ENCODE measurements at regions not wholly inside any gene's neighbourhood (a gene's known extent, or its start where the extent isn't known, plus 50 kb on each side); places are given as distances from the start of the nearest gene placed in this dataset.

- no peak for TF ChIP-seq POLR2A (IDR thresholded peaks at IDR 0.05)
- TF ChIP-seq CTCF (IDR thresholded peaks at IDR 0.05): no peak
- Histone ChIP-seq H3K9me3 (no peaks in the 10 kb centered on the region), H3K27ac (no peak overlapping the region), H3K4me3 (no peak overlapping the region), H3K27me3 (peaks cover 0 to 6% of the 10 kb centered on the region in 2 donors), H3K36me3 (no peaks in the 10 kb centered on the region), H3K4me1 (no peaks in the 10 kb centered on the region)
- ATAC-seq (no peak), DNase-seq (no peak)
- intact Hi-C loops (cut with DNase I): no loop called here
- 49% methylated on average over 2 of the region's 3 CpGs for WGBS (ENCODE audit: insufficient coverage, low coverage, low lambda C conversion rate, missing lambda C conversion rate)
These were observed 155.0 kb downstream of the MSL3 start for GRCh38 chrX:11913001-11913400.

- Histone ChIP-seq H3K4me1 (no peaks in the 10 kb centered on the region), H3K27me3 (no peaks in the 10 kb centered on the region), H3K36me3 (no peaks in the 10 kb centered on the region), H3K9me3 (no peaks in the 10 kb centered on the region), H3K4me3 (no peak overlapping the region), H3K27ac (no peak overlapping the region)
- ATAC-seq (no peak), DNase-seq (no peak)
- TF ChIP-seq POLR2A (IDR thresholded peaks at IDR 0.05): no peak
- no peak for TF ChIP-seq CTCF (IDR thresholded peaks at IDR 0.05)
- WGBS (ENCODE audit: insufficient coverage, low coverage, low lambda C conversion rate, missing lambda C conversion rate): 50% methylated on average over 5 of the region's 5 CpGs
- intact Hi-C loops (cut with DNase I): no loop called here
These were observed 171.4 kb downstream of the MSL3 start for GRCh38 chrX:11929476-11929875.

DNA sequence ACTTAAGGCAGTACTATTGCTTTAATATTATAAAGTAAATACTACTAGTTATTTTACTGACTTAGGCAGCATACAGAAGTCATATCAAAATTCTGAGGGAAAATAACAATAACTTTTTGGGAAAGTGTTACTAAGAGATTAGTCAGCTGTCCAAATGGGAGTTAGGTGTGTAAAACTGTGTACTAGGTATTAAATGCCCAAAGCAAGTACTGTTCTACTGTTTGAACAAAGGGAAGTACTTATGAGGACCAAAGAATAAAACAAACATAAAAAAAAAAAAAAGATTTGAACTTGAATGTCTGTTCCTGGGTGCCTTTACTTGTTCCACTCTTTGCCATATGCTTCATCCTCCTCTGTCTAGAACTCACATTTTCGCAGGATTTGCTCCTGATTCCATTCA, 174.4 kb downstream of the MSL3 start:
- H3K27ac ChIP-seq: no peak overlapping the region
- no peak for ATAC-seq
- H3K4me3 ChIP-seq: no peak overlapping the region
- H3K4me1 ChIP-seq: no peaks in the 10 kb centered on the region
- no peaks in the 10 kb centered on the region for H3K27me3 ChIP-seq
- 19% methylated on average over 1 of the region's 1 CpG for WGBS (ENCODE audit: insufficient coverage, low coverage, low lambda C conversion rate, missing lambda C conversion rate)
- DNase-seq: no peak
- H3K9me3 ChIP-seq: no peaks in the 10 kb centered on the region
- no peak for TF ChIP-seq POLR2A (IDR thresholded peaks at IDR 0.05)
- no peak for TF ChIP-seq CTCF (IDR thresholded peaks at IDR 0.05)
- H3K36me3 ChIP-seq: no peaks in the 10 kb centered on the region
- intact Hi-C loops (cut with DNase I): no loop called here

GRCh38 chrX:11934089-11934488, 176.1 kb downstream of the MSL3 start:
- Histone ChIP-seq H3K4me1 (no peaks in the 10 kb centered on the region), H3K27ac (no peak overlapping the region), H3K4me3 (no peak overlapping the region), H3K27me3 (no peaks in the 10 kb centered on the region), H3K36me3 (no peaks in the 10 kb centered on the region), H3K9me3 (no peaks in the 10 kb centered on the region)
- TF ChIP-seq CTCF (IDR thresholded peaks at IDR 0.05) (no peak), POLR2A (IDR thresholded peaks at IDR 0.05) (no peak)
- no peak for ATAC-seq
- intact Hi-C loops (cut with DNase I): no loop called here
- no peak for DNase-seq
- WGBS (ENCODE audit: insufficient coverage, low coverage, low lambda C conversion rate, missing lambda C conversion rate): 33% methylated on average over 1 of the region's 1 CpG

DNA sequence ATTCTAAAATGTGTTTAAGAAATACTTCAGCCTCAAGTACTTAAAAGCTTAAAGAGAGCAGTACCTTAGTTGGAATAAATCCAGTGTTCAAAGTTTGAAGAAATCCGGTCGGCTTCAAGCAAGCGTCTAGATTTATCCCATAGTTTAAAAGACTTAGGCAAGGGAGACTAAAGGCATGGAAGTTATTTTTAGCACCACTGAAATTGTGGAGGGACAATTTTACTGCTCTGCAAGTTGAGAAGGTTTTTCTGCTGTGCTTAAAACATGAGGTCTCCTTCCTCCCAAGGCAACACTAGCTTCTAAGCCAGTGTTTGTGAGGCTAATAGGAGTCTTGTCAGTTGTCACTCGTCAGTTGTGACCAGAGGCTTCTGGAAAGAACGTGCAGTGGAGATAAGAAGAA, 183.5 kb downstream of the MSL3 start:
- no peak overlapping the region for H3K27ac ChIP-seq
- no peaks in the 10 kb centered on the region for H3K36me3 ChIP-seq
- H3K27me3 ChIP-seq: no peaks in the 10 kb centered on the region
- no peaks in the 10 kb centered on the region for H3K4me1 ChIP-seq
- WGBS (ENCODE audit: insufficient coverage, low coverage, low lambda C conversion rate, missing lambda C conversion rate): 65% methylated on average over 5 of the region's 5 CpGs
- no peak for TF ChIP-seq CTCF (IDR thresholded peaks at IDR 0.05)
- no peak for TF ChIP-seq POLR2A (IDR thresholded peaks at IDR 0.05)
- DNase-seq (no peak), ATAC-seq (no peak)
- intact Hi-C loops (cut with DNase I): no loop called here
- H3K4me3 ChIP-seq: no peak overlapping the region
- H3K9me3 ChIP-seq: no peaks in the 10 kb centered on the region

All from right lobe of liver (tissue), 6 donors.